ENCODE measurements at regions not wholly inside any gene's neighbourhood (a gene's known extent, or its start where the extent isn't known, plus 50 kb on each side); places are given as distances from the start of the nearest gene placed in this dataset.

DNA sequence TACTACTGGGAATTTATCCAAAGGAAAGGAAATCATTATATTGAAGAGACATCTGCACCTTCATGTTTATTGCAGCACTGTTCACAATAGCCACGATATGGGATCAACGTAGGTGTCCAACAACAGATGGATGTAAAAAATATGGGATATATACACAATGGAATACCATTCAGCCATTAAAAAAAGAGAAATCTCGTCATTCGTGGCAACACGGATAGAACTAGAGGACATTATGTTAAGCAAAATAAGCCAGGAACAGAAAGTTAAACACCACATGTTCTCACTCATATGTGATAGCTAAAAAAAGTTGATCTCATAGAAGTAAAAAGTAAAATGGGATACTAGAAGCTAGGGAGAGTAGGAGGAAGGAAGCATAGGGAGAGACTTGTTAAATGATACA, 82.9 kb upstream of the CLMN start:
- no peaks in the 10 kb centered on the region for H3K9me2 ChIP-seq (ENCODE audit: insufficient read depth)
- no peaks in the 10 kb centered on the region for H3K79me2 ChIP-seq (ENCODE audit: insufficient read depth, low read length)
- no peaks in the 10 kb centered on the region for H3K36me3 ChIP-seq (ENCODE audit: control insufficient read depth in 1 of 2, insufficient read depth in 2 of 2, low read length in 2 of 2)
- H3K4me3 ChIP-seq (replicated peaks in 1 of 2; ENCODE audit: low read depth in 1 of 2, low read length in 2 of 2) = no peak overlapping the region
- H3K4me1 ChIP-seq (ENCODE audit: control insufficient read depth in 1 of 2, insufficient read depth in 2 of 2, low read length in 2 of 2) = no peaks in the 10 kb centered on the region
- 0 out of 2 replicates have a peak, but pooled peaks cover 6% of the 10 kb centered on the region for H3K27me3 ChIP-seq (ENCODE audit: insufficient read depth, low read length)
- no TSS peak for BruUV-seq (replicated peaks)
- intact Hi-C loops (cut with micrococcal nuclease) = no loop called here
- ATAC-seq = no peak
- no peak overlapping the region for H3K4me2 ChIP-seq (ENCODE audit: low read length)
- no peak overlapping the region for H3K9ac ChIP-seq (ENCODE audit: low read length)
- H4K20me1 ChIP-seq (ENCODE audit: insufficient read depth) = no peaks in the 10 kb centered on the region
- no peak overlapping the region for H2AFZ ChIP-seq (ENCODE audit: low read depth, low read length, poor library complexity, severe bottlenecking)
- RAD21 ChIA-PET (ENCODE audit: low non-redundant PET in 1 of 2, low total read pairs in 2 of 2, uncharacterized antibody in 2 of 2, unreplicated experiment in 2 of 2) = no interaction called here
- H3K27ac ChIP-seq (ENCODE audit: low read depth, low read length) = no peak overlapping the region
- TF ChIP-seq SIN3A (IDR thresholded peaks at IDR 0.05; ENCODE audit: low read depth) = no peak
- no peak for TF ChIP-seq YY1 (IDR thresholded peaks at IDR 0.05; ENCODE audit: extremely low read depth, insufficient replicate concordance, low read depth, low read length)
- no peak for TF ChIP-seq CBX3 (IDR thresholded peaks at IDR 0.05; ENCODE audit: low read depth)
- no peak for TF ChIP-seq REST (IDR thresholded peaks at IDR 0.05; ENCODE audit: low read depth)
- no peak for TF ChIP-seq TCF7L2 (IDR thresholded peaks at IDR 0.05; ENCODE audit: borderline replicate concordance, extremely low read depth, insufficient read depth, insufficient read length)
- no peak for TF ChIP-seq POLR2A (IDR thresholded peaks at IDR 0.05; ENCODE audit: borderline replicate concordance, extremely low read depth, insufficient read depth, insufficient read length)
- H3K9me3 ChIP-seq (ENCODE audit: control insufficient read depth in 1 of 2, insufficient read depth in 1 of 2, low read depth in 1 of 2, low read length in 2 of 2) = no peaks in the 10 kb centered on the region
- POLR2A ChIA-PET = no interaction called here
- CTCF ChIA-PET = interaction anchor here (1.2 kb wide), 1 partner anchor 42 kb away, joined by 3 read pairs; no protein-coding TSS in a partner anchor
- no peak for DNase-seq (ENCODE audit: low read depth, low spot score)

- no peak for DNase-seq (ENCODE audit: low read depth, low spot score)
- Histone ChIP-seq H3K27ac (ENCODE audit: low read depth, low read length) (no peak overlapping the region), H3K9me3 (ENCODE audit: control insufficient read depth in 1 of 2, insufficient read depth in 1 of 2, low read depth in 1 of 2, low read length in 2 of 2) (no peaks in the 10 kb centered on the region), H2AFZ (ENCODE audit: low read depth, low read length, poor library complexity, severe bottlenecking) (no peak overlapping the region), H3K9ac (ENCODE audit: low read length) (no peak overlapping the region), H3K4me2 (ENCODE audit: low read length) (no peak overlapping the region), H4K20me1 (ENCODE audit: insufficient read depth) (no peaks in the 10 kb centered on the region), H3K27me3 (ENCODE audit: insufficient read depth, low read length) (0 out of 2 replicates have a peak, but pooled peaks cover 6% of the 10 kb centered on the region), H3K79me2 (ENCODE audit: insufficient read depth, low read length) (no peaks in the 10 kb centered on the region), H3K4me1 (ENCODE audit: control insufficient read depth in 1 of 2, insufficient read depth in 2 of 2, low read length in 2 of 2) (no peaks in the 10 kb centered on the region), H3K36me3 (ENCODE audit: control insufficient read depth in 1 of 2, insufficient read depth in 2 of 2, low read length in 2 of 2) (no peaks in the 10 kb centered on the region), H3K9me2 (ENCODE audit: insufficient read depth) (no peaks in the 10 kb centered on the region), H3K4me3 (replicated peaks in 1 of 2; ENCODE audit: low read depth in 1 of 2, low read length in 2 of 2) (no peak overlapping the region)
- CTCF ChIA-PET = no interaction called here
- no TSS peak for BruUV-seq (replicated peaks)
- RAD21 ChIA-PET (ENCODE audit: low non-redundant PET in 1 of 2, low total read pairs in 2 of 2, uncharacterized antibody in 2 of 2, unreplicated experiment in 2 of 2) = no interaction called here
- intact Hi-C loops (cut with micrococcal nuclease) = no loop called here
- ATAC-seq = no peak
- POLR2A ChIA-PET = no interaction called here
- TF ChIP-seq REST (IDR thresholded peaks at IDR 0.05; ENCODE audit: low read depth) (no peak), SIN3A (IDR thresholded peaks at IDR 0.05; ENCODE audit: low read depth) (no peak), SP1 (IDR thresholded peaks at IDR 0.05; ENCODE audit: low read depth) (no peak), ZFX (IDR thresholded peaks at IDR 0.05) (no peak), EZH2 (IDR thresholded peaks at IDR 0.05) (no peak)
- TF ChIP-seq, protein P1, sequence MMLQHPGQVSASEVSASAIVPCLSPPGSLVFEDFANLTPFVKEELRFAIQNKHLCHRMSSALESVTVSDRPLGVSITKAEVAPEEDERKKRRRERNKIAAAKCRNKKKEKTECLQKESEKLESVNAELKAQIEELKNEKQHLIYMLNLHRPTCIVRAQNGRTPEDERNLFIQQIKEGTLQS (IDR thresholded peaks at IDR 0.05) = no peak
- TF ChIP-seq, protein P2, sequence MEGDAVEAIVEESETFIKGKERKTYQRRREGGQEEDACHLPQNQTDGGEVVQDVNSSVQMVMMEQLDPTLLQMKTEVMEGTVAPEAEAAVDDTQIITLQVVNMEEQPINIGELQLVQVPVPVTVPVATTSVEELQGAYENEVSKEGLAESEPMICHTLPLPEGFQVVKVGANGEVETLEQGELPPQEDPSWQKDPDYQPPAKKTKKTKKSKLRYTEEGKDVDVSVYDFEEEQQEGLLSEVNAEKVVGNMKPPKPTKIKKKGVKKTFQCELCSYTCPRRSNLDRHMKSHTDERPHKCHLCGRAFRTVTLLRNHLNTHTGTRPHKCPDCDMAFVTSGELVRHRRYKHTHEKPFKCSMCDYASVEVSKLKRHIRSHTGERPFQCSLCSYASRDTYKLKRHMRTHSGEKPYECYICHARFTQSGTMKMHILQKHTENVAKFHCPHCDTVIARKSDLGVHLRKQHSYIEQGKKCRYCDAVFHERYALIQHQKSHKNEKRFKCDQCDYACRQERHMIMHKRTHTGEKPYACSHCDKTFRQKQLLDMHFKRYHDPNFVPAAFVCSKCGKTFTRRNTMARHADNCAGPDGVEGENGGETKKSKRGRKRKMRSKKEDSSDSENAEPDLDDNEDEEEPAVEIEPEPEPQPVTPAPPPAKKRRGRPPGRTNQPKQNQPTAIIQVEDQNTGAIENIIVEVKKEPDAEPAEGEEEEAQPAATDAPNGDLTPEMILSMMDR (IDR thresholded peaks at IDR 0.05 in 2 of 3, conservative IDR thresholded peaks at IDR 0.05 in 1 of 3; ENCODE audit: borderline replicate concordance in 1 of 3, insufficient read depth in 1 of 3, low read depth in 2 of 3, low read length in 2 of 3) = no peak
These were observed 82.5 kb upstream of the CLMN start for GRCh38 chr14:95402176-95402575.

Measured in HCT116 (cell line).